Epithelial cell of proximal tubule (primary cell): ENCODE measurements at regions not wholly inside any gene's neighbourhood (a gene's known extent, or its start where the extent isn't known, plus 50 kb on each side); places are given as distances from the start of the nearest gene placed in this dataset.

Experiments used
- DNase-seq: peaks from one replicate; pipeline ENCODE4 v3.0.0-alpha.2; 2011; ENCODE audit warnings: low read depth
- H3K4me3 ChIP-seq: 2 replicates; pipeline ENCODE4 v1.5.1; 2011; ENCODE audit warnings: low read depth, mild to moderate bottlenecking, low read length
- TF ChIP-seq, protein P1 (sequence below): conservative IDR thresholded peaks from 2 replicates; pipeline ENCODE4 v1.5.1; 2012; ENCODE audit warnings: low read depth, mild to moderate bottlenecking, low read length

- no peak overlapping the region for H3K4me3 ChIP-seq
- DNase-seq = no peak
- TF ChIP-seq, protein P1, sequence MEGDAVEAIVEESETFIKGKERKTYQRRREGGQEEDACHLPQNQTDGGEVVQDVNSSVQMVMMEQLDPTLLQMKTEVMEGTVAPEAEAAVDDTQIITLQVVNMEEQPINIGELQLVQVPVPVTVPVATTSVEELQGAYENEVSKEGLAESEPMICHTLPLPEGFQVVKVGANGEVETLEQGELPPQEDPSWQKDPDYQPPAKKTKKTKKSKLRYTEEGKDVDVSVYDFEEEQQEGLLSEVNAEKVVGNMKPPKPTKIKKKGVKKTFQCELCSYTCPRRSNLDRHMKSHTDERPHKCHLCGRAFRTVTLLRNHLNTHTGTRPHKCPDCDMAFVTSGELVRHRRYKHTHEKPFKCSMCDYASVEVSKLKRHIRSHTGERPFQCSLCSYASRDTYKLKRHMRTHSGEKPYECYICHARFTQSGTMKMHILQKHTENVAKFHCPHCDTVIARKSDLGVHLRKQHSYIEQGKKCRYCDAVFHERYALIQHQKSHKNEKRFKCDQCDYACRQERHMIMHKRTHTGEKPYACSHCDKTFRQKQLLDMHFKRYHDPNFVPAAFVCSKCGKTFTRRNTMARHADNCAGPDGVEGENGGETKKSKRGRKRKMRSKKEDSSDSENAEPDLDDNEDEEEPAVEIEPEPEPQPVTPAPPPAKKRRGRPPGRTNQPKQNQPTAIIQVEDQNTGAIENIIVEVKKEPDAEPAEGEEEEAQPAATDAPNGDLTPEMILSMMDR = no peak
Measured at GRCh38 chr1:187617776-187618175, 789.0 kb downstream of the PLA2G4A start.

- H3K4me3 ChIP-seq = no peak overlapping the region
- DNase-seq = no peak
- TF ChIP-seq, protein P1 = no peak
Measured at GRCh38 chr1:187619175-187619574, 790.4 kb downstream of the PLA2G4A start.

DNA sequence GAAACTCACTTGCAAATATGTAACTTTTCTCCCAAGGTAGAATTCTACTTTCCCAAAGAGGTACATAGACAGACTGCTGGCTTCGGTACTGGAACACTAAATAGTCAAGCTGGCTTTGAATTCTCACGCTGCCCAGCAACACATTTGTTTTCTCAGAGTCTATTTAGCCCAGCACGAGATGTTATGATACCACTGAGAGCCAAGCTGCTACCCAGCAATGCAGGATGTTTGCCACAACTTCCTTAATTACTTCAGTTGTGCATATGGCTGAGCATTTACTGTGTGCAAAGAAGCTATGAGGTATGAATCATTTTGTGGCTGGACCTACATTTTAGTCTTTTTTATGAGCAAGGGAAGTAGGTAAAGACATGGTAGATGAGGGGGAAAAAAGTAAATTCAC lies 793.2 kb downstream of the PLA2G4A start:
- DNase-seq = no peak
- TF ChIP-seq, protein P1 = no peak
- H3K4me3 ChIP-seq = no peak overlapping the region

GRCh38 chr1:187622545-187622944 lies 793.8 kb downstream of the PLA2G4A start:
- no peak overlapping the region for H3K4me3 ChIP-seq
- no peak for DNase-seq
- TF ChIP-seq, protein P1 = no peak

DNA sequence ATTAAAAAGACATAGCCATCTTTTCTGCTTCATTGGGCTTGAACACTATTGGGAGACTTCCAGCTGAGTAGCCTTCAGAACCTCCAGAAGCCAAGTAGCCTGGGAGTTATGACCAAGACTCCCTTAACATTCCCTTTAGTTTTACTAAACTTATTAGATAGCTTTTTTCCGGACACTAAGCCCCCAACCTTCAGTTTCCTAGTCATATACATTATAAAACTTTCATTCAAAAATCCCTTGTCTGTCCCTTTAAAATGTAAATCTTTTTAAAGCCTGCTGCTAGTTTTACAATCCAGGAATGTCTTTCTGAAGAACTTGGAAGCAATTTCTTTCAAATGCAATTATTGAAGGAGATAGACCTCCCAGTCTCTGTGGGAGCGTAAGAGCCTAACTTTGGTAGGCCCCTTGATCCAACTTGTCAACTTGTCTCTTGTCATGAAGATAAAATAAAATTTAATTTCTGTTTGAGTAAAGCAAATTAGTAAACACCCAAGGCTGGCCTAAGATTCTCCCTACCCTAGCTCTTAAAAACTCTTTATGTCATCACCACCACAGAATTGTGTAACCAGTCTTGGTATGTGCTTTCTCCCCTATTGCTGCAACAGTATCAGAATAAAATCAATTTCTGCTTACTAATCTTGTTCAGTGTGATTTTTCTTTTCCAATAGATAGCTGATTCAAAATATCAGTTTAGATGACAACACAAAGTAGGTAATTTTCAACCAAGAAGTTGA lies 796.2 kb downstream of the PLA2G4A start:
- TF ChIP-seq, protein P1 = no peak
- no peak overlapping the region for H3K4me3 ChIP-seq
- no peak for DNase-seq

DNA sequence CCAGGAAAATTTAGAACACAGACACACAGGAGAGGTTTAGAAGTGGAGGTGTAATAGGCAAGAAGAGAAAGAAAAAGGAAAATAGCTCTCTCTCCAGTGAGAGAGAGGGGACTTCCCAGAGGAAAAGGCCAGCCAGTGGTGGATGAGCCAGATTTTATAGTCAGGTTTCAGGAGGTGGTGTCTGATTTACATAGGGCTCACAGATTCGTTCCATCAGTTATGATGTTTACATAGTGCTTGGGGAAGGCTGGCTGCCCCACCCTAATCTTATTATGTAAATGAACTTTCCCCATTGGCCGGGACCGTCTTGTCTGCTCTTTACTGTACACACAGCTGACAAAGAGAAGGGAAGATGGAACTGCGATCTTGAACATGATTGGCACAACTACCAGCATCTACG lies 797.3 kb downstream of the PLA2G4A start:
- DNase-seq = no peak
- H3K4me3 ChIP-seq = no peak overlapping the region

DNA sequence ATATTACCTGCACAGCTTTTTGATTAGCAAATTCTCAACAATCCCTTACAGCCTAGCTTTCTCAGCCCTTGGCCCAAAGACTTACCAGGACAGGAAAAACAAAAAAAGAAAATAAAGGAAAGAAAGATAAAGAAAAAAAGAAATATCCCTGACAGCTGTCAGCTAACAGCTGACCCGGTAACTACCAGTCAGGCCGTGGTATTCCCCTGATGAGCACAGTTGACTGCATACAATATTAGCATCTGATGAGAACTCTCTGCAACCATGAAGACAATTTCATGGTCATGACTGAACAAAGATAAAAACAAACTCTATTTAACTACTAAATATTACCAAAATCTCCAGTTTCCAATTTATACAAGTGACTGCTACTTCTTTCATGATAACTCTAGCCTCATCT lies 798.8 kb downstream of the PLA2G4A start:
- DNase-seq = no peak
- TF ChIP-seq, protein P1 = no peak
- H3K4me3 ChIP-seq = no peak overlapping the region

More for the DNA sequence above, 797.3 kb downstream of the PLA2G4A start:
- TF ChIP-seq, protein P1 = no peak
